Activated CD8-positive, alpha-beta T cell treated with anti-CD3 and anti-CD28 coated beads for 36 hours (primary cell): ENCODE measurements at regions not wholly inside any gene's neighbourhood (a gene's known extent, or its start where the extent isn't known, plus 50 kb on each side); places are given as distances from the start of the nearest gene placed in this dataset.

ENCODE experiments used
- ATAC-seq: fragments of 200-7000 bp; cut with Tn5 transposase; one replicate; pipeline ENCODE4 v1.10.0; 2021; ENCODE audit warnings: mild to moderate bottlenecking, moderate library complexity
- CTCF ChIA-PET: fragments of 350-600 bp; sonication (Branson Sonifier 250); formaldehyde crosslinking; loops from one replicate; lab custom pipeline; 2021; ENCODE audit warnings: antibody characterized with exemption; lab: Charles Lee
- POLR2A ChIA-PET: fragments of 350-600 bp; sonication (Branson Sonifier 250); formaldehyde crosslinking; loops from one replicate; lab custom pipeline; 2021; ENCODE audit warnings: antibody characterized with exemption; lab: Charles Lee
- DNase-seq: peaks from one replicate; pipeline ENCODE4 v3.0.0-alpha.2; 2020
- H3K27ac Mint-ChIP-seq: one replicate; pipeline ENCODE4 v1.8.0; 2021; ENCODE audit warnings: mild to moderate bottlenecking, mixed read lengths
- H3K27me3 Mint-ChIP-seq: one replicate; pipeline ENCODE4 v1.8.0; 2021; ENCODE audit warnings: mixed read lengths
- H3K36me3 Mint-ChIP-seq: one replicate; pipeline ENCODE4 v1.8.0; 2021; ENCODE audit warnings: low read depth, mixed read lengths
- H3K4me1 Mint-ChIP-seq: one replicate; pipeline ENCODE4 v1.8.0; 2021; ENCODE audit warnings: low read depth, mixed read lengths
- H3K4me3 Mint-ChIP-seq: one replicate; pipeline ENCODE4 v1.8.0; 2021; ENCODE audit warnings: mild to moderate bottlenecking, moderate library complexity, mixed read lengths
- H3K9me3 Mint-ChIP-seq: one replicate; pipeline ENCODE4 v1.8.0; 2021; ENCODE audit warnings: mixed read lengths
- CTCF ChIP-seq: fragments of 200-600 bp; IDR thresholded peaks from one replicate; pipeline ENCODE4 v1.8.0; 2022; ENCODE audit warnings: antibody characterized with exemption, mild to moderate bottlenecking
- intact Hi-C: fragments of 100-400 bp; cut with micrococcal nuclease; formaldehyde crosslinking; loops from one replicate; pipeline ENCODE4 v1.10.0; 2022

- intact Hi-C loops: no loop called here
- peaks cover 2% of the 10 kb centered on the region for H3K9me3 Mint-ChIP-seq
- no peak overlapping the region for H3K4me3 Mint-ChIP-seq
- DNase-seq: no peak
- no peaks in the 10 kb centered on the region for H3K36me3 Mint-ChIP-seq
- H3K4me1 Mint-ChIP-seq: no peaks in the 10 kb centered on the region
- no peak overlapping the region for H3K27ac Mint-ChIP-seq
- no peak for TF ChIP-seq CTCF
- POLR2A ChIA-PET: no interaction called here
- CTCF ChIA-PET: interaction anchor here (1.0 kb wide), 1 partner anchor 438 kb away, joined by 3 read pairs; no protein-coding TSS in a partner anchor
- H3K27me3 Mint-ChIP-seq: peaks cover 10% of the 10 kb centered on the region
- ATAC-seq: no peak
These were observed 71.2 kb upstream of the SHISAL1 start for GRCh38 chr22:44383652-44384562.

- POLR2A ChIA-PET: no interaction called here
- CTCF ChIA-PET: no interaction called here
These were observed 70.4 kb upstream of the SHISAL1 start for GRCh38 chr22:44383064-44383575.

GRCh38 chr22:44382116-44383038 lies 69.6 kb upstream of the SHISAL1 start:
- intact Hi-C loops: no loop called here
- H3K4me3 Mint-ChIP-seq: no peak overlapping the region
- H3K4me1 Mint-ChIP-seq: no peaks in the 10 kb centered on the region
- TF ChIP-seq CTCF: no peak
- H3K27me3 Mint-ChIP-seq: peaks cover 7% of the 10 kb centered on the region
- ChIA-PET CTCF (no interaction called here), POLR2A (no interaction called here)
- no peak for ATAC-seq
- peaks cover 9% of the 10 kb centered on the region for H3K9me3 Mint-ChIP-seq
- DNase-seq: no peak
- no peaks in the 10 kb centered on the region for H3K36me3 Mint-ChIP-seq
- H3K27ac Mint-ChIP-seq: no peak overlapping the region

More at GRCh38 chr22:44383064-44383575, 70.4 kb upstream of the SHISAL1 start:
- no peak for ATAC-seq
- no peak for DNase-seq
- no peaks in the 10 kb centered on the region for H3K36me3 Mint-ChIP-seq
- H3K27ac Mint-ChIP-seq: no peak overlapping the region
- intact Hi-C loops: no loop called here
- no peaks in the 10 kb centered on the region for H3K4me1 Mint-ChIP-seq
- no peak for TF ChIP-seq CTCF
- no peak overlapping the region for H3K4me3 Mint-ChIP-seq
- peaks cover 5% of the 10 kb centered on the region for H3K9me3 Mint-ChIP-seq
- H3K27me3 Mint-ChIP-seq: peaks cover 10% of the 10 kb centered on the region

- no peak for DNase-seq
- ChIA-PET CTCF (interaction anchor here (0.9 kb wide), 1 partner anchor 7 kb away, joined by 3 read pairs; no protein-coding TSS in a partner anchor), POLR2A (no interaction called here)
- H3K36me3 Mint-ChIP-seq: no peaks in the 10 kb centered on the region
- H3K27me3 Mint-ChIP-seq: peaks cover 4% of the 10 kb centered on the region
- intact Hi-C loops: no loop called here
- no peak for TF ChIP-seq CTCF
- no peaks in the 10 kb centered on the region for H3K4me1 Mint-ChIP-seq
- no peak for ATAC-seq
- peaks cover 9% of the 10 kb centered on the region for H3K9me3 Mint-ChIP-seq
- no peak overlapping the region for H3K27ac Mint-ChIP-seq
- no peak overlapping the region for H3K4me3 Mint-ChIP-seq
These were observed 69.0 kb upstream of the SHISAL1 start for GRCh38 chr22:44381761-44382115.
